ENCODE measurements at regions not wholly inside any gene's neighbourhood (a gene's known extent, or its start where the extent isn't known, plus 50 kb on each side); places are given as distances from the start of the nearest gene placed in this dataset.

DNA sequence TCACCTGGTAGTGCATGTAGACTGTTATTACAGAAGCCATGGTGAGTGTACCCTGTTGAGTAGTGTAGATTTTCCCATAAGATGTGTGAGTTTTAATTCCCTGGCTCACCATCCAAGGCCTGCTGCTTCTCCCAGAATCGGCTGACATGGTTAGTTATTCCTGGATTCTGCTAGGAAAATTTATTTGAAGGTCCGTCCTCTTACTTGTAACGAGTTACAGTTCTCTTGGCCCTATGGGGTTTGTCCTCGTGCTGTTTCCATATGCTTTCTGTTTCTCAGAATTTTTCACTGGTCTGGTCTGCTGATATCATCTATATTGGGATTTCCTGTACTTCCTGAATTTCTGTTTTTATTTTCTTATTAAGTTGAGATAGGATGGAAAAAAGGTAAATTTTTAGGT is 423.3 kb upstream of the RGS6 start:
- H3K4me3 ChIP-seq (ENCODE audit: insufficient read depth, low read depth, low read length): no peak overlapping the region
- TF ChIP-seq, protein P1, sequence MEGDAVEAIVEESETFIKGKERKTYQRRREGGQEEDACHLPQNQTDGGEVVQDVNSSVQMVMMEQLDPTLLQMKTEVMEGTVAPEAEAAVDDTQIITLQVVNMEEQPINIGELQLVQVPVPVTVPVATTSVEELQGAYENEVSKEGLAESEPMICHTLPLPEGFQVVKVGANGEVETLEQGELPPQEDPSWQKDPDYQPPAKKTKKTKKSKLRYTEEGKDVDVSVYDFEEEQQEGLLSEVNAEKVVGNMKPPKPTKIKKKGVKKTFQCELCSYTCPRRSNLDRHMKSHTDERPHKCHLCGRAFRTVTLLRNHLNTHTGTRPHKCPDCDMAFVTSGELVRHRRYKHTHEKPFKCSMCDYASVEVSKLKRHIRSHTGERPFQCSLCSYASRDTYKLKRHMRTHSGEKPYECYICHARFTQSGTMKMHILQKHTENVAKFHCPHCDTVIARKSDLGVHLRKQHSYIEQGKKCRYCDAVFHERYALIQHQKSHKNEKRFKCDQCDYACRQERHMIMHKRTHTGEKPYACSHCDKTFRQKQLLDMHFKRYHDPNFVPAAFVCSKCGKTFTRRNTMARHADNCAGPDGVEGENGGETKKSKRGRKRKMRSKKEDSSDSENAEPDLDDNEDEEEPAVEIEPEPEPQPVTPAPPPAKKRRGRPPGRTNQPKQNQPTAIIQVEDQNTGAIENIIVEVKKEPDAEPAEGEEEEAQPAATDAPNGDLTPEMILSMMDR (IDR thresholded peaks at IDR 0.05; ENCODE audit: insufficient read depth, low read depth, low read length): no peak
- TF ChIP-seq EZH2 (IDR thresholded peaks at IDR 0.05; ENCODE audit: insufficient read depth, low read length): no peak
- Mint-ChIP-seq H3K9me3 (ENCODE audit: unreplicated experiment) (no peaks in the 10 kb centered on the region), H3K4me3 (ENCODE audit: unreplicated experiment) (no peak overlapping the region), H3K4me1 (ENCODE audit: low read depth, unreplicated experiment) (peaks cover 2% of the 10 kb centered on the region), H3K27ac (ENCODE audit: unreplicated experiment) (no peak overlapping the region), H3K36me3 (ENCODE audit: low read depth, unreplicated experiment) (peaks cover 6% of the 10 kb centered on the region), H3K27me3 (ENCODE audit: low read depth, unreplicated experiment) (no peaks in the 10 kb centered on the region)
- no peaks in the 10 kb centered on the region for H3K27me3 ChIP-seq (ENCODE audit: insufficient read depth, low read length)
- FAIRE-seq (no peak), DNase-seq (ENCODE audit: low read depth) (no peak)
- no peak overlapping the region for H3K27ac ChIP-seq (ENCODE audit: low read depth, low read length)
- H3K36me3 ChIP-seq (ENCODE audit: insufficient read depth, low read length): peaks cover 4% of the 10 kb centered on the region
- H3K79me2 ChIP-seq (ENCODE audit: insufficient read depth, low read length): peaks cover 33% of the 10 kb centered on the region
- no peak overlapping the region for H3K4me2 ChIP-seq (ENCODE audit: low read length)
- H3K9ac ChIP-seq (ENCODE audit: low read length): no peak overlapping the region
- no peaks in the 10 kb centered on the region for H3K9me3 ChIP-seq (ENCODE audit: insufficient read depth, low read depth, low read length)
- no peaks in the 10 kb centered on the region for H3K4me1 ChIP-seq (ENCODE audit: insufficient read depth, low read length)
- peaks cover 4% of the 10 kb centered on the region for H4K20me1 ChIP-seq (ENCODE audit: insufficient read depth, low read length)
- no peak overlapping the region for H2AFZ ChIP-seq (ENCODE audit: low read depth, low read length)

DNA sequence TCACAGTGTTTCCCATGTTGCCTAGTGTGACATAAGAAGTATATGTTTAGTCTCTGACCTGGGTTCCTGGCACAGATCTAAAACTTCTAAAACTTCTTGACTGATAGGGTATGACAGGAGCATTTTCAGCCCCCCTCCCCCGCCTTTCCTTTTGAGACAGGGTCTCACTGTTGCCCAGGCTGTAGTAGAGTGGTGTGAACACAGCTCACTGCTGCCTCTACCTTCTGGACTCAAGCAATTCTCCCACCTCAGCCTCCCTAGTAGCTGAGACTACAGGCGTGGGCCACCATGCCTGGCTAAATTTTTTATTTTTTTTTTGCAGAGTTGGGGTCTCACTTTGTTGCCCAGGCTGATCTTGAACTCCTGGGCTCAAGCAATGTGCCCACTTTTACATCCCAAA is 421.1 kb upstream of the RGS6 start:
- Histone ChIP-seq H3K79me2 (ENCODE audit: insufficient read depth, low read length) (peaks cover 18% of the 10 kb centered on the region), H3K27ac (ENCODE audit: low read depth, low read length) (no peak overlapping the region), H3K9ac (ENCODE audit: low read length) (no peak overlapping the region), H3K4me2 (ENCODE audit: low read length) (no peak overlapping the region), H3K9me3 (ENCODE audit: insufficient read depth, low read depth, low read length) (no peaks in the 10 kb centered on the region), H4K20me1 (ENCODE audit: insufficient read depth, low read length) (peaks cover 4% of the 10 kb centered on the region), H3K27me3 (ENCODE audit: insufficient read depth, low read length) (no peaks in the 10 kb centered on the region), H3K36me3 (ENCODE audit: insufficient read depth, low read length) (peaks cover 4% of the 10 kb centered on the region), H2AFZ (ENCODE audit: low read depth, low read length) (no peak overlapping the region), H3K4me3 (ENCODE audit: insufficient read depth, low read depth, low read length) (no peak overlapping the region), H3K4me1 (ENCODE audit: insufficient read depth, low read length) (no peaks in the 10 kb centered on the region)
- H3K4me1 Mint-ChIP-seq (ENCODE audit: low read depth, unreplicated experiment): peaks cover 2% of the 10 kb centered on the region
- H3K36me3 Mint-ChIP-seq (ENCODE audit: low read depth, unreplicated experiment): peaks cover 7% of the 10 kb centered on the region
- FAIRE-seq (no peak), DNase-seq (ENCODE audit: low read depth) (no peak)
- H3K9me3 Mint-ChIP-seq (ENCODE audit: unreplicated experiment): no peaks in the 10 kb centered on the region
- H3K27me3 Mint-ChIP-seq (ENCODE audit: low read depth, unreplicated experiment): no peaks in the 10 kb centered on the region
- no peak overlapping the region for H3K27ac Mint-ChIP-seq (ENCODE audit: unreplicated experiment)
- TF ChIP-seq EZH2 (IDR thresholded peaks at IDR 0.05; ENCODE audit: insufficient read depth, low read length): no peak
- TF ChIP-seq, protein P1 (IDR thresholded peaks at IDR 0.05; ENCODE audit: insufficient read depth, low read depth, low read length): no peak
- H3K4me3 Mint-ChIP-seq (ENCODE audit: unreplicated experiment): no peak overlapping the region

DNA sequence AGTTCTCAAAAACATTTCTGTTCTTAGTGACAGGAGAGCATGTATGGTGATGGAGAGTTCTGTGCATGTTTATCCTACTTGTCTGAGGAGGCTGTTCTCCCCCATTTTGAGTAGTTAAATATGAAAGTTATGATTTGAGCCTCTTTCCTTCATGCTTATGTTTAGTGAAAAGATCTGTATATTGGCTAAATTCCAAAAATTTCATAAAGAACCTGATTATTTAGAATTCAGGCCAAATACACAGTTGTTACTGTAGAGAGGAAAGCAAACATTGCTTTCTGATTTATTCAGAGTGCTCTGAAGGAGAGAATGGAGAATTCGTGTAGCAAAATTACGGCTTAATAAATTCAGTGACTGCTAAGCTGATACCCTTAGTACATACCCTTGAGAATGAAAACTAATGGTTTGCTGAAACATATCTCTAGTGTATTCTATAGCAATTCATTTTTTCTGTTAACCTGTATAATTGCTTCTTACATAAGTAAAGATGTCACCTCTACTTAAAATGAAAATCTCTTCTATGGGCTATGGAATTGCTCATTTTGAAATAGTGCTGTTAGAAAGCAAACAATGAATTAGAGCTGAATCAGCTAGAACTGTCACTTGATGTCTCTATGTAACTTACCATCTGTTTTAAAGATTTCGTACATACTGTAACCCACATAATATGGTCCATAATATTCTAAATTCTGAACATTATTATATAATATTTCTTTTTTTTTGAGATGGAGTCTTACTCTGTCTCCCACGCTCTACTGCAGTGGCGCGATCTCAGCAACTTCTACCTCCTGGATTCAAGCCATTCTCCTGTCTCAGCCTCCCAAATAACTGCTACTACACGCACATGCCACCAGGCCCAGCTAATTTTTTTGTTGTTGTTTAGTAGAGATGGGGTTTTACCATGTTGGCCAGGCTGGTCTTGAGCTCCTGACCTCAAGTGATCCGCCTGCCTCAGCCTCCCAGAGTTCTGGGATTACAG is 417.0 kb upstream of the RGS6 start:
- Histone ChIP-seq H4K20me1 (ENCODE audit: insufficient read depth, low read length) (no peaks in the 10 kb centered on the region), H2AFZ (ENCODE audit: low read depth, low read length) (no peak overlapping the region), H3K4me1 (ENCODE audit: insufficient read depth, low read length) (no peaks in the 10 kb centered on the region), H3K9ac (ENCODE audit: low read length) (no peak overlapping the region), H3K27me3 (ENCODE audit: insufficient read depth, low read length) (no peaks in the 10 kb centered on the region), H3K4me3 (ENCODE audit: insufficient read depth, low read depth, low read length) (no peak overlapping the region), H3K27ac (ENCODE audit: low read depth, low read length) (no peak overlapping the region), H3K36me3 (ENCODE audit: insufficient read depth, low read length) (peaks cover 4% of the 10 kb centered on the region), H3K9me3 (ENCODE audit: insufficient read depth, low read depth, low read length) (no peaks in the 10 kb centered on the region), H3K4me2 (ENCODE audit: low read length) (no peak overlapping the region), H3K79me2 (ENCODE audit: insufficient read depth, low read length) (peaks cover 3% of the 10 kb centered on the region)
- Mint-ChIP-seq H3K36me3 (ENCODE audit: low read depth, unreplicated experiment) (peaks cover 14% of the 10 kb centered on the region), H3K27ac (ENCODE audit: unreplicated experiment) (no peak overlapping the region), H3K4me1 (ENCODE audit: low read depth, unreplicated experiment) (peaks cover 2% of the 10 kb centered on the region), H3K9me3 (ENCODE audit: unreplicated experiment) (peaks cover 4% of the 10 kb centered on the region), H3K4me3 (ENCODE audit: unreplicated experiment) (no peak overlapping the region), H3K27me3 (ENCODE audit: low read depth, unreplicated experiment) (no peaks in the 10 kb centered on the region)
- TF ChIP-seq, protein P1 (IDR thresholded peaks at IDR 0.05; ENCODE audit: insufficient read depth, low read depth, low read length): no peak
- TF ChIP-seq EZH2 (IDR thresholded peaks at IDR 0.05; ENCODE audit: insufficient read depth, low read length): no peak
- FAIRE-seq: no peak
- DNase-seq (ENCODE audit: low read depth): no peak
